LHCN-M2 (cell line): ENCODE measurements at regions not wholly inside any gene's neighbourhood (a gene's known extent, or its start where the extent isn't known, plus 50 kb on each side); places are given as distances from the start of the nearest gene placed in this dataset.
A peak's percentile ranks its signal among the peaks of the same experiment; 100 is the strongest.

ENCODE experiments used
- DNase-seq: peaks from one replicate; pipeline ENCODE4 v3.0.0-alpha.2; 2012; ENCODE audit warnings: low read depth

DNA sequence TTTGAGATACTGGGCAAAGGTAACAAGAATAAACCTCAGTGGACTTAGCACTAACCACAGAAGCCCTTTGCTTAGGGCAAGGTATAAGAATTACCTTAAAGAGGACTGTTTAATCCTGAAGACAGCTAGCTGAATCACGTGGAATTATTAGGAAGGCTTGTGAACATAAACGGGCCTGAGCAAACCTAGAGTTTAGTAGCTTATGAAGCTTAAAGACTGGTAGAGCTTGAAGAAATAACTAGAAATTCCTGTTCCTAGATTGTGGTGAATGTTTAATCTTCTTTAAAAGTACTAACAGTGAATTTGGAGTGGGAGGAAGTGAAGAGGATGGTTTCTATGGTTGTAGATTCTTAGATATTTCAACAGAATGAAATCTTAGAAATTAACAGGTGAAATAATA is 428.9 kb upstream of the THRB start:
- DNase-seq, result no peak

GRCh38 chr3:24929521-24929920 is 434.9 kb upstream of the THRB start:
- no peak for DNase-seq

DNA sequence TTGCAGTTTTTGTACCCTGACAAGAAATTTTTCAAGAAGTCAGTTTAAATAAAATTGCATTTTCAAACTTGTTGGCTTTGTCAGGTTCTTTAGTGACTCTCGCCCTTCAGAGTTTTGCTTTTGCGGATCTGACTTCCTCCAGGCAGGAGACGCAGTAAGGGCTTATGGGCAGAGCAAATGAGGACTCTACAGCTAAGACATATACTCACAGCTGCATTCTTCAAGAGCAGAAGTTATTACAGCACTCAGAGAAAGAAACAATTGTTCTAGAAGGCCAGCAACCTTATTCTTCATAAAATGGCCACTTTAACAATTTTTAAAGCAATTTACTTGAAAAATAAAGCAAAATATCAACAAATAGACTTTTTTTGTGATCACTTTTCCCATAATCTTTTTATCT is 438.8 kb upstream of the THRB start:
- no peak for DNase-seq

DNA sequence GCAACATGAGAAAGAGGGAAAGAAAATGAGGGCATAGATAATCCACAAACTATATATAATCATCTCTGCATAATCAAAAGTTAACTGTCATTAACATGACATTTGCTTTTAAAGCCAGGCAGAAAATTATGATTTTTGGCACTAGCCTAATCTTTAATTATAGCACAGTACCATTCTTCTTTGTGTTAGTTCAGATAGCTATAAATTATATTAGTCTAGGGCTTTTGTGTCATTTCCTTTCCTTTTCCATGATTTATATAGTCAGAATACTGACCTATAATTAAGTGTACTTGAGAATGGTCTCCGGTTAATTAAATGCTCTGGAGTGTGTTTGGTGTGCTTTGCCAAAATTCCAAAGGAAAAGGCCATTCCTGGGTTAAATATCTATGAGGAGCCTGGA is 441.9 kb upstream of the THRB start:
- DNase-seq, result no peak

DNA sequence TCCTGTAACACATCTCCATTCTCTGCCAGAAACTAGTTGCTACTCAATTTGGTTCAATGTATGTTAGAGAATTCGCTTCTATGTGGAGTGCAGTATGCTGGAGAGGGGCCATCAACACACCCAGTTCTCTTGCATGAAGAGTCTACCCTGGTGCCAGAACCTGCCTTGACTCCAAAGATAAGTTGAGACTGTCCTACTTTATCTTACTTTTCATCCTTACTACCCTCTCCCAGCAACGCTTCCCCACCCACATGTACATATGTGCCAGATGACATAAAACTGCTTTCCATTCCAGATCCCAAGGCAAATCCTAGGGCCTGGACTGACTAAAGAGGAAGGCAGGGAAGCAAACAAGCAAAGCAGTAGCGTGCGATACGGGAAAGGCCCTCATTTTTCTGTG is 442.6 kb upstream of the THRB start:
- no peak for DNase-seq

DNA sequence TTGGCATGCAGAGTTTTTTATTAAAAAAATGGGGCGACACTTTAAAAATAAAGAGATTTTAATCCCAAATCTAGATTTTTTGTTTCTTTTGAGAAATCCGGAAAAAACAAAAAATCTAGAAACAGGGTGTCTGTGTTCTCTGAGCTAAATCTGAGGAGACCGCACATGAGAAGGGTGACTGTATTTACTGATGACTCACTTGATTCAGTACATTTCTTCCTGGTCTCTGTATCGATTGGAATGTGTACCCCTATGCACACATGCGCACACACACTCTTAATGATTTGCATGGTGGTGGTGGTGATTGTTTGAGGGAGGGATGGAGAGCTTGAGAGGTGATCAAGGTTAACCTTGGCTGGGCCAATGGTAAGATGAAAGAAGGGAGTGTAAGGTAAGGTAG is 443.1 kb upstream of the THRB start:
- DNase-seq, result no peak

DNA sequence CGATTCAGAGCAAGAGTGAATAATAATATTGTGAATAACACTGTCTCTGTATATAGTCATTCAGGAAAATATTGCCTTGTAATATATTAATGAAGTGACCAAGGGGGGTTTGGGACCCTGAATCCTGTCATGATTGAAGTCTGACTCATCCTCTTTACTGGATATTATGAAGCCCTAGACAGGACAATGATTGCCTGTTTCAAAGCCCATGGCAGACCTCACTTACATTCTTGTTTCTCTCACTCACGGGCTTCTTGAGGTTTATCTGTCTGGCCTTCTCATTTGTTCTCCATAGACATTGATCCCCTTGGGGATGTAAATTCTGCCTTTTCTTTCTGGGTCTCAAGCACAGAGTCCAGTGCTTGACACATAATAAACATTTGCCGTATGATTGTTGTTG is 449.3 kb upstream of the THRB start:
- no peak for DNase-seq

DNA sequence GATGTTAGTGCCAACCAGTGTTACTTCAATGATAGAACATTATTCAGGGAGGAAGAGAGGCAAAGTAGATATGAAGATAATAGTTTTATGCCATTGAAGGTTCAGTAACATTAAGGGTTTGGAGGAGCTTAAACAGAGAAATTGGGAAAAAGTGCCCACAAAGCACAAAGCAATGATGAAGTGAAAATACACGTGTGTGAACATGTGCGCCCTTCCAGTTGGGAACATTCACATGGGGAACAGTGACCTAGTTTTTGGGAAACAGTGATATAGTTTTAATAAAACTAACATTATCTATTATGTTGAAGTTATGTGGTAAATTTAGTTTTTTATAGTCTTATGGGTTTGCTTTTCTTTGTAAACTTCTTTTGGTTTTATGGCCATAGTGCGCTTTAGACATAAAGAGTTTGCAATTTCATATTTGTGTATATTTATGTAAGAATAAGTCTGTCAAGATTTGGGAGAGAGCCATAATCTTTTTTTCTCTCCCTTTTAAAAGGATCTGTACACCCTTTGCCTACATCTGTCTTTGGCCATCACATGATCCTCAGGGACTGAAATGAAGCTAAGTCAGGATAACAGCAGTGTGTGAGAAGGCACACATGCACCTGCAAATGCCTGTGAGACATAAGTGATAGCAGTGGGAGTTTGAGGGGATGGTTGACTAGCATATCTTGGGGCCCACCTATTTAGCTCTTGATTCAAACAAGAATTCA is 450.3 kb upstream of the THRB start:
- no peak for DNase-seq

GRCh38 chr3:24945563-24945962 is 450.9 kb upstream of the THRB start:
- DNase-seq, result no peak

GRCh38 chr3:24947103-24947502 is 452.5 kb upstream of the THRB start:
- no peak for DNase-seq

- DNase-seq, result no peak
Observed at GRCh38 chr3:24951180-24951579, 456.5 kb upstream of the THRB start.

DNA sequence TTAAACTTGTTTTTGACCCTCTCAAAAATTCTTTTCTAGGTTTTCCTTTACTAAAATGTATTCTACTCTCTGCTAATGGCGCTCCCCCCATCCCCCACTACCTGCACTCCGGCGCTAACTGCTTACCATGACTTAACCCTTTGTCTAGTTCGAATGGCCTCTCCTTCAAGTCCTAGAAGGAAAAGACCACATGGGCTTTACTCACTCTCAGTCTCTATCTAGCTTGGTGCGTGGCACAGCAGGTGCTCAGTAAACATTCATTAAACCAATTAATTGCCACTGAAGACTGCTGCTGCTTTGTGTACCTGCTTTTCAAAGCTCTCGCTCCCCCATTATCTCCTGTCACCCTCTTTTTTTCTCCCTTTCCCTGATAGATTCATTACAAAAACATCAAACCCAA is 457.7 kb upstream of the THRB start:
- DNase-seq, result no peak

DNA sequence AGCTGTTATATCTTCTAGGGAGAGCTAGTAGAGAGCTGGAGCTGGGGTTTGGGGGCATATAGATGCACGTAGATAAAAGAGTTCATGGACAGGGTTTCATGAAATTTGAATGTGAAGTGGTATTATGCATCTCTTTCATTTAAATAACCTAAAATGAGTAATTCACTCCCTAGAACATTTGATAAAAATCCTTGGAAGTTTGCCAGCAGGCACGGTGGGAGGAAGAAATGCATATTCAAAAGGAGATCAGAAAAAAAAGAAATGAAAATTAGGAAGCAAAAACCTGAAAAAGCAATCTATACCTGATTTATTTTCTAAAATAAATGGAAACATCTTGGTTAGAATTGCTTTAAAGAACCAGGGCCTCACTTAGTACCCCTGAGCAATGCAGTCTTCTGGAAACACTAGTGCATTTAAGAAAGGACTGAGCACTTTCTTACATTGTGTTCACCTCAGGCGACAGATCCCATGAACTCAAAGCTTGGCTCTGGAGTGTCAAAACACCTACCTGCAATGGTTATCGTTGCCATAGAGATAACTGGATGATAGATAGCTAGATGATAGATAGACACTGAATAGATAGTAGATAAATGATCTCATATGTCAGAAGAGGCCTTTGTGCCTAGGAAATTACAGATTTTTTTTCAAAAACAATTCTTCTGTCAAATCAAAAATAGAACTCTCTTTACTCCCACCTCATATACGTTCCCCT is 458.6 kb upstream of the THRB start:
- no peak for DNase-seq

- no peak for DNase-seq
Observed at GRCh38 chr3:24956613-24957012, 462.0 kb upstream of the THRB start.

DNA sequence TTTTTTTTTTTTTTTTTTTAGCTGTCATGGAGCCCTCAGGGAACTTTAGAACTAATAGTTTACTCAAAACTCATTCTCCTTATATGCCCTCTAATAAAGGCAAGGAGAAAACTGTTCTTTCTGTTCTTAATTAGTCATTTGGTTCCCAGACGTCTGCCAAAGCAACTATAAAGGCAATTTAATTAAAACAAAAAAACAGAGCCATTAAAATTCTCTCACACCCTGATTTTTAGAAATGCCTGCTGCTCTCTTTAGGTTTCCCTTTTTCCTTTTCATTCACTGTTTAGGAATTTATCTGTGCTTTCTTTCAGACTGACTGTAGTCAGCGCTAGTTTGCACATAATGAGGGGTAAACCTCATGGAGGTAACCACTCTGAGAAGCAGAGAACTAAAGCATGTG is 463.6 kb upstream of the THRB start:
- DNase-seq, result no peak

DNA sequence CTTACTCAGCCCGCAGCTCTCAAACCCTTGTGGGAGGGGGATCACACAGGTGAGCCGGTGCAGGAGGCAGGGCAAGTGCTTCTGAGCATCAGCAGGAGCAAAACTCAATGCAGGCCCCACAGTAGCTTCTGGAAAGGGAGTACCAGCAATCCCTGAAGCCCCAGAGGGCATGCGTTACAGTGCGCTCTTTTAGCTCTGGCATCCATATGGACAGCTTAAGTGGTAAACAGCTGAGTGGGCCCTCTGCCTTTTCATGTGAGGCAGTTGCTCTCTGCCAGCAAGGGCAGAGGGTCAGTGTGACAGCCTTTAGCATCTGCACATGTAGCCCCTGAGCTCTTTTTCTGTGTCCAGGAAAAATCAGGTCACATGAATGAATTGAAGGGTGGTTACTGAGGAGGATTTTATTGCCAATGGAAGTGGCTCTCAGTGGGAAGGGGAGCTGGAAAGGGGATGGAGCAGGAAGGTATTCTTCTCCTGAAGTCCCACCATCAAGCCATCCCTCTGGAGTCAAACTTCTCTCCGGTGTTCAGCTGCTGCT is 464.3 kb upstream of the THRB start:
- no peak for DNase-seq

DNA sequence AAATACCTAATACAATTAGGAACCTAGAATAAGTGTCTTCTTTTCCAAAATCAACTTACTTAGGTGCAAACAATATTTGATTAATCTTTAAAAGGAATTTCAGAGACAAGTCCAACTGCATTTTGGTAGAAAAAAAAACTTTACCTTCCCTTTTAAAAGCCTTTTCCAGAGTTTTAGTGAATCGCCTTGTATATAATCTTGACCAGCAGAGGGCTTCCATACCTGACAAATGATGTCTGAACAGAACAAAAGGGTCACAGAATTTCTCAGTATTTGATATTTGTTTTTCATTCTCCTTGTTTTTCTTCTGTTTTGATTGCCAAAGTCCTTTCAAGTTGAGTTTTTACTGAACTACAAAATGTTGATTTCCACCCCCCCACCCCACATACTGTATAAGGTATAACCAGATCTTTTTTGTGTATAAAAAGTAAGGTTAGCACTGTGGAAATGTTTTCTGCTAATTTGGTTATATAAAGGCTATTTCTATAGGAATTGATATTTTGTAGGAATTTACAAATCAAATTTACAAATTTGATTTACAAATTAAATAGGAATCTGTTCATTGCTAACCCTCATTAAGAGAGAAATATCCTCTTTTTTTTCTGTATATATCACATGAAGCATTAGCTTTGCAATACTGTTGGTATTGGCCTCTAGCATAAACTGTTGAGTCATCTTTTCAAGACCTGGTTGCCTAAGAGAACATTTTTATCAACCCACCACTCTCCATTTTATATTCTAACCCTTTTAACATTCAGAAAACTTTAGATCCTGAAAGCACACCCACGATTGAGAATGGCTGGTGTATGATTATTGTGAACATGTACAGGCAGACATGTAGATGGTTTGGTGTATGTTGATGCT is 464.1 kb upstream of the RARB start:
- DNase-seq, result peak; percentile 6

DNA sequence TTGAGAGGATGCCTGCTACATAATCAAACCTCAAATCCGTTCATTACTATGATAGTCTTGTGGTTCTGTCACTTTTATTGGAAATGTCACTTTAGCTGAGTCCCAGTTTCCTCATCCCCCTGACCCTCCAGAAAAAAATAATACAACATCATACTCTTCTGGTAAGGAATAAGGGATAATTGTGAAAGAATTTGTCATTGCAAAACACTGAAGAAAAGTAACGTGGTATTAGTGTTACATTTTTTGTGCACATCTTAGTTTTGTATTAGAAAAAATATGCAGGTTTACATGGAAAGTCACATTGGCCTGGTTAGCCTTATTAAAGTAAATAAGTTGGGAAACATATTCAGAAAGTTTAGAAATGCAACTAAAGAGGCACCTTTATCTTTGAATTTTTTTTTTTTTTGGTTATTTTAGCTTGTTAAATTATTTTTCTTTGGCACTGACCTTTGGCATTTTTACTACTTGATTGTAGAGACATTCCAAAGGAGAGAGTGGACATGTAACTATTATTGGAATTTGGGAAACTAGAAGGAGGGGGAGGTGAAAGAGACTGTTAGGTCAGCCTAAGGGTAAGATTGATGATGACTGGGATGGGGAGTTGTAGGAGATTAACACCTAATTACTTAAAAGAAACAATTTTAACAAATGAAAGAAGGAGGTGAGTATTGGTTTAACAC is 462.2 kb upstream of the RARB start:
- no peak for DNase-seq

- DNase-seq, result no peak
Observed at GRCh38 chr3:24968036-24968435, 460.0 kb upstream of the RARB start.

DNA sequence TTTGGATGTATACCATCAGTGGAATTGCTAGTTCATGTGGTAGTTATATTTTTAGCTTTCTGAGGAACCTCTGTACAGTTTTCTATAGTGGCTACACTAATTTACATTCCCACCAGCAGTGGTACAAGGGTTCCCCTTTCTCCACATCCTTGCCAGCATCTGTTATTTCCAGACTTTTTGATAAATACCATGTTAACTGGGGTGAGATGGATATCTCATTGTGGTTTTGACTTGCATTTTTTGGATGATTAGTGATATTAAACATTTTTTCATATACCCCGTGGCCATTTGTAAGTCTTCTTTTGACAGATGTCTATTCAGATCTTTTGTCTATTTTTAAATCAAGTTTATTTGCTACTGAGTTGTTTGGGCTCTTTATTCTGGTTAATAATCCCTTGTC is 455.6 kb upstream of the RARB start:
- no peak for DNase-seq

GRCh38 chr3:24981309-24981708 is 446.8 kb upstream of the RARB start:
- no peak for DNase-seq

DNA sequence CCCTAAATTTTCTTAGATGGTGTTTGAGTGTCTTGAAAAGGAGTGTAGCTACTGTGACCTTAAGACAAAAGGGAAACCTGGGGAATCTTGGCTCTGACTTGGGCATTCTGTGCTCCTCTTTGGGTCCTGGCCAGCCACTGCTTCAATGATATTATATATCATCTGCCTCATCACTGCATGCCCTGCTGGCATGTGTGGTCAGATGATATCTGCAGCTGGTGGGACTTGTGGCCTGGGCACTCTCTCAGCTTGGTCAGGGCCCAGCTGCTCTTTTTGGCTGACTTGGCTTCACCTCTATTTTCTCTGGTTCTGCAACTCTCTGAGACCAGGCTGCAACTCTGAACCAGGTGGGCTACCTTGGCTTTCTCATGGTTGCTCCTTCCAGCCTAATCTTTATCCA is 446.1 kb upstream of the RARB start:
- no peak for DNase-seq
